Skeletal muscle satellite cell (primary cell): ENCODE measurements at regions not wholly inside any gene's neighbourhood (a gene's known extent, or its start where the extent isn't known, plus 50 kb on each side); places are given as distances from the start of the nearest gene placed in this dataset.
A peak's percentile ranks its signal among the peaks of the same experiment; 100 is the strongest.
"Not testable (repeated sequence)": the region's sequence is repeated elsewhere in the genome, so short reads cannot be mapped to it uniquely, and the experiment has no call there.

Experiments used
- H3K27me3 ChIP-seq: 2 replicates; pipeline ENCODE4 v1.7.0; 2013; ENCODE audit warnings: low read length; ENCODE audit not compliant: control insufficient read depth, insufficient read depth
- H3K36me3 ChIP-seq: 2 replicates; pipeline ENCODE4 v1.7.0; 2013; ENCODE audit warnings: mild to moderate bottlenecking, control low read depth, low read length; ENCODE audit not compliant: insufficient read depth
- H3K4me1 ChIP-seq: 2 replicates; pipeline ENCODE4 v1.7.0; 2013; ENCODE audit warnings: low read length; ENCODE audit not compliant: control insufficient read depth, insufficient read depth
- H3K4me2 ChIP-seq: 2 replicates; pipeline ENCODE4 v1.7.0; 2013; ENCODE audit warnings: mild to moderate bottlenecking, low read length
- H3K4me3 ChIP-seq: 2 replicates; pipeline ENCODE4 v1.7.0; 2013; ENCODE audit warnings: low read length
- H3K9ac ChIP-seq: 2 replicates; pipeline ENCODE4 v1.7.0; 2013; ENCODE audit warnings: mild to moderate bottlenecking, low read depth, low read length, moderate library complexity
- H3K9me3 ChIP-seq: replicated peaks from 2 replicates; pipeline ENCODE4 v1.7.0; 2013; ENCODE audit warnings: mild to moderate bottlenecking, control low read depth, low read length

- peak overlapping the region; percentile 26 for H3K4me3 ChIP-seq
- peak overlapping the region; percentile 85 for H3K9ac ChIP-seq
- H3K36me3 ChIP-seq, H3K27me3 ChIP-seq, H3K9me3 ChIP-seq: not testable (repeated sequence)
- H3K4me2 ChIP-seq = peak overlapping the region; percentile 63
- H3K4me1 ChIP-seq = peaks cover 31% of the 10 kb centered on the region
Observed at GRCh38 chr20:53773066-53773791, 179.6 kb upstream of the ZNF217 start.

GRCh38 chr20:53769041-53769440, 175.4 kb upstream of the ZNF217 start:
- H3K36me3 ChIP-seq = no peaks in the 10 kb centered on the region
- H3K4me1 ChIP-seq = peaks cover 23% of the 10 kb centered on the region
- H3K27me3 ChIP-seq = no peaks in the 10 kb centered on the region
- H3K9me3 ChIP-seq = no peaks in the 10 kb centered on the region
- H3K9ac ChIP-seq = peak overlapping the region; percentile 60
- H3K4me2 ChIP-seq = peak overlapping the region; percentile 19
- H3K4me3 ChIP-seq = no peak overlapping the region

GRCh38 chr20:53768329-53768728, 174.7 kb upstream of the ZNF217 start:
- Histone ChIP-seq H3K9me3 (no peaks in the 10 kb centered on the region), H3K4me2 (no peak overlapping the region), H3K27me3 (no peaks in the 10 kb centered on the region), H3K4me3 (no peak overlapping the region), H3K4me1 (peaks cover 24% of the 10 kb centered on the region), H3K9ac (no peak overlapping the region), H3K36me3 (no peaks in the 10 kb centered on the region)

GRCh38 chr20:53767206-53767930, 173.7 kb upstream of the ZNF217 start:
- H3K36me3 ChIP-seq = no peaks in the 10 kb centered on the region
- peaks cover 16% of the 10 kb centered on the region for H3K4me1 ChIP-seq
- H3K4me3 ChIP-seq = no peak overlapping the region
- H3K9me3 ChIP-seq = no peaks in the 10 kb centered on the region
- H3K27me3 ChIP-seq = no peaks in the 10 kb centered on the region
- no peak overlapping the region for H3K4me2 ChIP-seq
- H3K9ac ChIP-seq = no peak overlapping the region

- Histone ChIP-seq H3K4me2 (peak overlapping the region; percentile 62), H3K9ac (peak overlapping the region; percentile 27), H3K9me3 (no peaks in the 10 kb centered on the region), H3K36me3 (no peaks in the 10 kb centered on the region), H3K27me3 (no peaks in the 10 kb centered on the region), H3K4me3 (no peak overlapping the region), H3K4me1 (peaks cover 16% of the 10 kb centered on the region)
Observed at GRCh38 chr20:53764415-53764800, 170.8 kb upstream of the ZNF217 start.

GRCh38 chr20:53763707-53764414, 170.2 kb upstream of the ZNF217 start:
- peak overlapping the region; percentile 27 for H3K9ac ChIP-seq
- no peak overlapping the region for H3K4me3 ChIP-seq
- H3K4me2 ChIP-seq = peak overlapping the region; percentile 62
- peaks cover 10% of the 10 kb centered on the region for H3K4me1 ChIP-seq
- no peaks in the 10 kb centered on the region for H3K27me3 ChIP-seq
- H3K36me3 ChIP-seq = no peaks in the 10 kb centered on the region
- H3K9me3 ChIP-seq = no peaks in the 10 kb centered on the region

GRCh38 chr20:53762423-53762798, 168.8 kb upstream of the ZNF217 start:
- not testable (repeated sequence) for H3K9me3 ChIP-seq, H3K27me3 ChIP-seq, H3K4me1 ChIP-seq, H3K4me3 ChIP-seq, H3K9ac ChIP-seq, H3K4me2 ChIP-seq, H3K36me3 ChIP-seq

- H3K27me3 ChIP-seq = no peaks in the 10 kb centered on the region
- no peak overlapping the region for H3K4me3 ChIP-seq
- H3K9me3 ChIP-seq = no peaks in the 10 kb centered on the region
- peaks cover 9% of the 10 kb centered on the region for H3K4me1 ChIP-seq
- no peak overlapping the region for H3K9ac ChIP-seq
- H3K4me2 ChIP-seq = no peak overlapping the region
- H3K36me3 ChIP-seq = no peaks in the 10 kb centered on the region
Observed at GRCh38 chr20:53760025-53760441, 166.4 kb upstream of the ZNF217 start.

GRCh38 chr20:53757472-53757913, 163.9 kb upstream of the ZNF217 start:
- no peaks in the 10 kb centered on the region for H3K9me3 ChIP-seq
- H3K4me2 ChIP-seq = peak overlapping the region; percentile 73
- no peak overlapping the region for H3K9ac ChIP-seq
- H3K4me1 ChIP-seq = peaks cover 20% of the 10 kb centered on the region
- no peak overlapping the region for H3K4me3 ChIP-seq
- no peaks in the 10 kb centered on the region for H3K27me3 ChIP-seq
- H3K36me3 ChIP-seq = no peaks in the 10 kb centered on the region

- H3K27me3 ChIP-seq = no peaks in the 10 kb centered on the region
- H3K9ac ChIP-seq = no peak overlapping the region
- H3K4me3 ChIP-seq = no peak overlapping the region
- no peaks in the 10 kb centered on the region for H3K9me3 ChIP-seq
- H3K4me1 ChIP-seq = peaks cover 36% of the 10 kb centered on the region
- no peaks in the 10 kb centered on the region for H3K36me3 ChIP-seq
- no peak overlapping the region for H3K4me2 ChIP-seq
Observed at GRCh38 chr20:53755733-53756531, 162.3 kb upstream of the ZNF217 start.

GRCh38 chr20:53753880-53754459, 160.3 kb upstream of the ZNF217 start:
- Histone ChIP-seq H3K27me3 (no peaks in the 10 kb centered on the region), H3K9ac (peak overlapping the region; percentile 2), H3K9me3 (no peaks in the 10 kb centered on the region), H3K4me3 (no peak overlapping the region), H3K4me1 (peaks cover 47% of the 10 kb centered on the region), H3K36me3 (no peaks in the 10 kb centered on the region), H3K4me2 (no peak overlapping the region)
